Sigmoid colon (tissue), 6 donors: ENCODE measurements at regions not wholly inside any gene's neighbourhood (a gene's known extent, or its start where the extent isn't known, plus 50 kb on each side); places are given as distances from the start of the nearest gene placed in this dataset.
A peak's percentile ranks its signal among the peaks of the same experiment; 100 is the strongest.

Experiments used
- DNase-seq: peaks from one replicate; pipeline ENCODE4 v3.0.0-alpha.2; 2019
- H3K27ac ChIP-seq, 4 donors: fragments of 200-600 bp; sonication (generic); one replicate each; pipeline ENCODE4 v1.5.1; 2016 to 2019; ENCODE audit warnings: mild to moderate bottlenecking in 1 of 4
- H3K27me3 ChIP-seq, 3 donors: fragments of 200-600 bp; sonication (generic); one replicate each; pipeline ENCODE4 v1.5.1; 2019; ENCODE audit warnings: mild to moderate bottlenecking in 1 of 3
- H3K36me3 ChIP-seq, 4 donors: fragments of 200-600 bp; sonication (generic); one replicate each; pipeline ENCODE4 v1.5.1; 2016 to 2019
- H3K4me1 ChIP-seq, 4 donors: fragments of 200-600 bp; sonication (generic); one replicate each; pipeline ENCODE4 v1.5.1; 2017 to 2019
- H3K4me3 ChIP-seq, 4 donors: fragments of 200-600 bp; sonication (generic); one replicate each; pipeline ENCODE4 v1.5.1; 2017 to 2019; ENCODE audit warnings: mild to moderate bottlenecking in 2 of 4, moderate library complexity in 1 of 4
- H3K9me3 ChIP-seq, 4 donors: fragments of 200-600 bp in 3 of 4; sonication (generic) in 3 of 4; one replicate each; pipeline versions ENCODE4 v1.5.1 to v1.6.1; 2013 to 2019
- EP300 ChIP-seq, 4 donors: sonication (generic); formaldehyde crosslinking; IDR thresholded peaks; one replicate each; pipeline ENCODE4 v1.6.1; 2017; ENCODE audit warnings: antibody characterized with exemption in 4 of 4
- POLR2A ChIP-seq, 2 donors: fragments of 450-650 bp; IDR thresholded peaks; one replicate each; pipeline ENCODE4 v1.6.1; 2016; ENCODE audit warnings: antibody characterized with exemption in 2 of 2, mild to moderate bottlenecking in 2 of 2, moderate library complexity in 2 of 2
- POLR2AphosphoS5 ChIP-seq, 4 donors: sonication (generic); formaldehyde crosslinking; IDR thresholded peaks; one replicate each; pipeline ENCODE4 v1.6.1; 2017; ENCODE audit warnings: antibody characterized with exemption in 4 of 4
- WGBS, 2 donors: extraction: QIAGEN DNeasy Blood & Tissue Kit; methylation state at CpG; one replicate each; pipeline ENCODE4 v1.1.7; 2013; 5-methylcytosine and 5-hydroxymethylcytosine counted together
- intact Hi-C: fragments of 100-400 bp; cut with DNase I; formaldehyde crosslinking; loops from one replicate; pipeline ENCODE4 v1.15.1; 2023
- TF ChIP-seq, protein P1 (sequence below), 4 experiments: fragments of 450-650 bp in 3 of 4; fragments of 200-600 bp in 1 of 4; IDR thresholded peaks; one replicate each; pipeline ENCODE4 v1.5.1; 2016 to 2019; ENCODE audit warnings: antibody characterized with exemption in 4 of 4, mild to moderate bottlenecking in 3 of 4, moderate library complexity in 2 of 4
- donor health status: healthy with polysubstance abuse.
- donor health status: healthy.

DNA sequence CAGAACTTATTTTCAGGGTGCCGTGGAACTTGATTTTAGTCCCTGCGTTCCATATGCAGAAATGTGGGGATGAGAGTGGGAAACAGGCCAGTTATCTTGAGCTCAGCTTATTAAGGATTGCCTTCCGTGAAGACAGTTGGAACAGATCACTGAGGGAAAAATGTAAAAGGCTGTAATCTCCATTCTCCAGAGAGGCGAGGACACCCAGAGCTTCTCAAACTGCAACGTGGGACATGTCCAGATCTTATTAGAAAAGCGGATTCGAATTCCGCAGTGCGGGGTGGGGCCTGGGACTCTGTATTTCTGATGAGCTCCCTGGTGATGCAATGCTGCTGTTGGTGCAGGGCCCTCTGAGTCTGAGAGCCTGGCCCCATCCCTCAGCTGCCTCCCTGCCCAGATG is 185.6 kb upstream of the CIBAR2 start:
- H3K27ac ChIP-seq: no peak overlapping the region
- intact Hi-C loops: no loop called here
- WGBS, 2 donors: 88 to 90% methylated on average over 9 of the region's 9 CpGs
- no peak overlapping the region for H3K4me3 ChIP-seq
- H3K4me1 ChIP-seq: peaks cover 0 to 12% (median 3%) of the 10 kb centered on the region in 4 donors
- no peaks in the 10 kb centered on the region for H3K36me3 ChIP-seq
- no peak for DNase-seq
- no peaks in the 10 kb centered on the region for H3K27me3 ChIP-seq
- TF ChIP-seq POLR2AphosphoS5 (IDR thresholded peaks at IDR 0.05) (no peak), EP300 (IDR thresholded peaks at IDR 0.05) (no peak), POLR2A (IDR thresholded peaks at IDR 0.05) (no peak)
- TF ChIP-seq, protein P1, sequence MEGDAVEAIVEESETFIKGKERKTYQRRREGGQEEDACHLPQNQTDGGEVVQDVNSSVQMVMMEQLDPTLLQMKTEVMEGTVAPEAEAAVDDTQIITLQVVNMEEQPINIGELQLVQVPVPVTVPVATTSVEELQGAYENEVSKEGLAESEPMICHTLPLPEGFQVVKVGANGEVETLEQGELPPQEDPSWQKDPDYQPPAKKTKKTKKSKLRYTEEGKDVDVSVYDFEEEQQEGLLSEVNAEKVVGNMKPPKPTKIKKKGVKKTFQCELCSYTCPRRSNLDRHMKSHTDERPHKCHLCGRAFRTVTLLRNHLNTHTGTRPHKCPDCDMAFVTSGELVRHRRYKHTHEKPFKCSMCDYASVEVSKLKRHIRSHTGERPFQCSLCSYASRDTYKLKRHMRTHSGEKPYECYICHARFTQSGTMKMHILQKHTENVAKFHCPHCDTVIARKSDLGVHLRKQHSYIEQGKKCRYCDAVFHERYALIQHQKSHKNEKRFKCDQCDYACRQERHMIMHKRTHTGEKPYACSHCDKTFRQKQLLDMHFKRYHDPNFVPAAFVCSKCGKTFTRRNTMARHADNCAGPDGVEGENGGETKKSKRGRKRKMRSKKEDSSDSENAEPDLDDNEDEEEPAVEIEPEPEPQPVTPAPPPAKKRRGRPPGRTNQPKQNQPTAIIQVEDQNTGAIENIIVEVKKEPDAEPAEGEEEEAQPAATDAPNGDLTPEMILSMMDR (IDR thresholded peaks at IDR 0.05): no peak
- H3K9me3 ChIP-seq: no peaks in the 10 kb centered on the region

- no peaks in the 10 kb centered on the region for H3K27me3 ChIP-seq
- H3K4me3 ChIP-seq: no peak overlapping the region
- no peaks in the 10 kb centered on the region for H3K9me3 ChIP-seq
- H3K27ac ChIP-seq: no peak overlapping the region
- DNase-seq: no peak
- peaks cover 0 to 17% (median 9%) of the 10 kb centered on the region in 4 donors for H3K4me1 ChIP-seq
- 91% methylated on average over 20 of the region's 20 CpGs for WGBS, 2 donors
- intact Hi-C loops: loop anchor here (5.0 to 10.0 kb wide), 3 partner anchors 122 to 417 kb away; partner anchors contain the start of gene GSE1
- TF ChIP-seq, protein P1 (IDR thresholded peaks at IDR 0.05): no peak
- TF ChIP-seq EP300 (IDR thresholded peaks at IDR 0.05) (no peak), POLR2A (IDR thresholded peaks at IDR 0.05) (no peak), POLR2AphosphoS5 (IDR thresholded peaks at IDR 0.05) (no peak)
- no peaks in the 10 kb centered on the region for H3K36me3 ChIP-seq
Measured at GRCh38 chr16:85300406-85300968, 188.2 kb upstream of the CIBAR2 start.

- Histone ChIP-seq H3K9me3 (no peaks in the 10 kb centered on the region), H3K4me3 (no peak overlapping the region), H3K4me1 (peaks cover 0 to 25% (median 15%) of the 10 kb centered on the region in 4 donors), H3K27ac (no peak overlapping the region), H3K27me3 (no peaks in the 10 kb centered on the region), H3K36me3 (no peaks in the 10 kb centered on the region)
- WGBS, 2 donors: 32 to 70% methylated on average over 6 of the region's 6 CpGs
- intact Hi-C loops: loop anchor here (5.0 to 10.0 kb wide), 3 partner anchors 121 to 416 kb away; partner anchors contain the start of gene GSE1
- TF ChIP-seq, protein P1 (IDR thresholded peaks at IDR 0.05): no peak
- TF ChIP-seq EP300 (IDR thresholded peaks at IDR 0.05) (no peak), POLR2AphosphoS5 (IDR thresholded peaks at IDR 0.05) (no peak), POLR2A (IDR thresholded peaks at IDR 0.05) (no peak)
- DNase-seq: no peak
Measured at GRCh38 chr16:85301231-85301630, 189.0 kb upstream of the CIBAR2 start.

- Histone ChIP-seq H3K4me3 (no peak overlapping the region), H3K4me1 (peaks cover 0 to 35% (median 25%) of the 10 kb centered on the region in 4 donors), H3K27me3 (no peaks in the 10 kb centered on the region), H3K9me3 (no peaks in the 10 kb centered on the region), H3K27ac (no peak overlapping the region), H3K36me3 (no peaks in the 10 kb centered on the region)
- no peak for DNase-seq
- WGBS, 2 donors: 74 to 81% methylated on average over 24 of the region's 24 CpGs
- TF ChIP-seq POLR2AphosphoS5 (IDR thresholded peaks at IDR 0.05) (peak in 1 of 4 donors; percentile 27), EP300 (IDR thresholded peaks at IDR 0.05) (no peak)
- intact Hi-C loops: loop anchor here (5.0 to 10.0 kb wide), 3 partner anchors 120 to 415 kb away; partner anchors contain the start of gene GSE1
Measured at GRCh38 chr16:85302018-85302847, 190.0 kb upstream of the CIBAR2 start.

DNA sequence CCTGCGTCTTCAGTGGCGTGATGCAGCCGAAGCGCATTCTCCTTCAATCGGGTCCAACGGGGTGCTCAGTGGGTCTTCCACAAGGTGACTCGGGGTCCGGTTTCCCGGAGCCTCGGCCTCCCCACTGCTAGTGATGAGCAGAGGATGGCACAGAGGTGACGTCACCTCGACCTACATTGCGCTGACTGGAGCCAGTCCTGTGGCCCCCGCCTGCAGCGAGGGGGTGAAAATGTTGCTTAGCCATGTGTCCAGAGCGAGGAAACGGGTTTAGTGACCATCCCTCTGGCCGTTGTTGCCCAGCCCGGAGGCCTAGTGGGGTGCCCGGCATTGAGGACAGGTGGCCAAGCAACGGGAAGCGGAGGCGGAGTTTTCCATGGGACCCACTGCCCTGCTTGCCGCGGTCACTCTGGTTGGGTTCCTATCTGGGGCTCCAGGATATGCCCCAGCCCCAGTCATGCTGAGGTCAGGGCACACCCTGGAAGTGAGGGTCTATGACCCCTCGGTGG is 190.6 kb upstream of the CIBAR2 start:
- Histone ChIP-seq H3K4me1 (peaks cover 0 to 41% (median 26%) of the 10 kb centered on the region in 4 donors), H3K4me3 (no peak overlapping the region), H3K9me3 (no peaks in the 10 kb centered on the region)

More for the DNA sequence above, 190.6 kb upstream of the CIBAR2 start:
- TF ChIP-seq POLR2AphosphoS5 (IDR thresholded peaks at IDR 0.05) (no peak), POLR2A (IDR thresholded peaks at IDR 0.05) (no peak), EP300 (IDR thresholded peaks at IDR 0.05) (no peak)
- TF ChIP-seq, protein P1 (IDR thresholded peaks at IDR 0.05): no peak
- H3K27me3 ChIP-seq: no peaks in the 10 kb centered on the region
- no peak overlapping the region for H3K27ac ChIP-seq
- 55 to 68% methylated on average over 26 of the region's 26 CpGs for WGBS, 2 donors
- no peaks in the 10 kb centered on the region for H3K36me3 ChIP-seq
- intact Hi-C loops: loop anchor here (5.0 to 10.0 kb wide), 3 partner anchors 119 to 414 kb away; partner anchors contain the start of gene GSE1
- no peak for DNase-seq
